T-cell (primary cell): ENCODE measurements at regions not wholly inside any gene's neighbourhood (a gene's known extent, or its start where the extent isn't known, plus 50 kb on each side); places are given as distances from the start of the nearest gene placed in this dataset.

Source experiments
- ATAC-seq, 4 experiments: fragments of 200-7000 bp in 3 of 4; fragments of 150-1000 bp in 1 of 4; cut with Tn5 transposase; replicated peaks in 1 of 4; 1 replicate in 3 of 4; 2 replicates in 1 of 4; pipeline ENCODE4 v1.10.0; 2021; ENCODE audit warnings: moderate library complexity in 3 of 4, mild to moderate bottlenecking in 2 of 4, moderate number of reproducible peaks in 1 of 4
- CTCF ChIA-PET, 2 donors: fragments of 300-600 bp; sonication (Branson Sonifier 250); formaldehyde crosslinking; loops; one replicate each; lab custom pipeline; 2022; ENCODE audit warnings: antibody characterized with exemption in 2 of 2; lab: Charles Lee
- POLR2A ChIA-PET, 2 donors: fragments of 300-600 bp; sonication (Branson Sonifier 250); formaldehyde crosslinking; loops; one replicate each; lab custom pipeline; 2022; ENCODE audit warnings: antibody characterized with exemption in 2 of 2; lab: Charles Lee
- DNase-seq, 35 experiments: peaks; one replicate each; pipeline versions ENCODE4 v3.0.0 to v3.0.0-alpha.2; 2013 to 2023
- H3K27ac ChIP-seq: one replicate; pipeline ENCODE4 v1.5.1; 2013; ENCODE audit warnings: low read length
- H3K27me3 ChIP-seq, 2 experiments: replicated peaks in 1 of 2; 1 replicate in 1 of 2; 2 replicates in 1 of 2; pipeline versions ENCODE4 v1.6.1 to v1.7.0; 2013; ENCODE audit warnings: low read length in 1 of 2, mixed read lengths in 1 of 2; ENCODE audit not compliant: control insufficient read depth in 2 of 2, insufficient read depth in 2 of 2; ENCODE audit errors: extremely low read depth in 1 of 2
- H3K36me3 ChIP-seq, 2 donors: 1 replicate in 1 of 2; 2 replicates in 1 of 2; pipeline versions ENCODE4 v1.6.1 to v1.7.0; 2013; ENCODE audit warnings: low read length in 1 of 2; ENCODE audit not compliant: control insufficient read depth in 2 of 2, insufficient read depth in 1 of 2; ENCODE audit errors: extremely low read depth in 1 of 2
- H3K4me1 ChIP-seq, 2 experiments: 1 replicate in 1 of 2; 2 replicates in 1 of 2; pipeline versions ENCODE4 v1.6.1 to v1.7.0; 2013; ENCODE audit warnings: low read length in 2 of 2, mixed read lengths in 1 of 2; ENCODE audit not compliant: insufficient read depth in 2 of 2, control insufficient read depth in 1 of 2; ENCODE audit errors: extremely low read depth in 1 of 2
- H3K4me3 ChIP-seq, 2 donors: 1 replicate in 1 of 2; 2 replicates in 1 of 2; pipeline versions ENCODE4 v1.5.1 to v1.7.0; 2013; ENCODE audit warnings: mild to moderate bottlenecking in 2 of 2, low read length in 1 of 2, moderate library complexity in 1 of 2; ENCODE audit not compliant: control insufficient read depth in 1 of 2; ENCODE audit errors: extremely low read depth in 1 of 2
- H3K9me3 ChIP-seq: 2 replicates; pipeline ENCODE4 v1.7.0; 2013
- H3K27ac Mint-ChIP-seq, 2 donors: one replicate each; pipeline ENCODE4 v1.8.0; 2020 to 2021; ENCODE audit warnings: mild to moderate bottlenecking in 2 of 2, mixed read lengths in 2 of 2
- H3K27me3 Mint-ChIP-seq, 2 donors: one replicate each; pipeline ENCODE4 v1.8.0; 2021 to 2022; ENCODE audit warnings: mixed read lengths in 2 of 2
- H3K36me3 Mint-ChIP-seq: one replicate; pipeline ENCODE4 v1.8.0; 2021; ENCODE audit warnings: mixed read lengths
- H3K4me1 Mint-ChIP-seq, 3 donors: one replicate each; pipeline ENCODE4 v1.8.0; 2020 to 2022; ENCODE audit warnings: mixed read lengths in 3 of 3, mild to moderate bottlenecking in 1 of 3
- H3K4me3 Mint-ChIP-seq, 3 donors: one replicate each; pipeline ENCODE4 v1.8.0; 2020 to 2022; ENCODE audit warnings: mild to moderate bottlenecking in 3 of 3, mixed read lengths in 3 of 3, moderate library complexity in 3 of 3
- H3K9me3 Mint-ChIP-seq, 3 donors: one replicate each; pipeline ENCODE4 v1.8.0; 2020 to 2022; ENCODE audit warnings: mixed read lengths in 3 of 3
- WGBS: methylation state at CpG from one replicate; pipeline ENCODE4 v1.1.5; 2013; ENCODE audit warnings: missing lambda C conversion rate; ENCODE audit not compliant: insufficient coverage; 5-methylcytosine and 5-hydroxymethylcytosine counted together

GRCh38 chr10:63930584-63930983 lies 409.4 kb downstream of the REEP3 start:
- Mint-ChIP-seq H3K36me3 (no peaks in the 10 kb centered on the region), H3K4me1 (no peaks in the 10 kb centered on the region), H3K9me3 (no peaks in the 10 kb centered on the region), H3K27me3 (peaks cover 4 to 6% of the 10 kb centered on the region in 2 donors), H3K4me3 (no peak overlapping the region), H3K27ac (no peak overlapping the region)
- Histone ChIP-seq H3K27ac (no peak overlapping the region), H3K4me3 (no peak overlapping the region), H3K36me3 (no peaks in the 10 kb centered on the region), H3K27me3 (peaks cover 0 to 3% of the 10 kb centered on the region in 2 experiments), H3K9me3 (no peaks in the 10 kb centered on the region), H3K4me1 (no peaks in the 10 kb centered on the region)
- ChIA-PET POLR2A (no interaction called here), CTCF (no interaction called here)
- DNase-seq (no peak), ATAC-seq (no peak)
- WGBS: 60% methylated on average over 1 of the region's 4 CpGs

DNA sequence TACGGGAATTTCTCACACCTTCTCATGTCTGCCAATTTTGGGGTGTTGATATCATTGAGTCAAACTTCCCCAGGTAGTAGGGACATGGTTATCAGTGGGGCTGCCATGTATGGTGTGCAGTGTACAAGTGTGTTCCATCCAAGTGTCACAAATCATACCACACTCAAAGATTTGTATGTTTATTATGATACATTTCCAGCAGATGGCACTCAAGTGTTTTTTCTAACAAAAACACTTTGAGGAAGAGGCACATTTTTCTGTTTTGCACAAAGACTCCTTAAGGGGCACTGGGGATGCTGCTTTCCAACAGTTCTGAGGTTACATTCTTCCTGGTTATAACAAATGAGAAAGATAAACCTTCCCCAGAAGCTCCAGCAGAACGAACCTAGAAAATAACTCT lies 414.5 kb downstream of the REEP3 start:
- H3K27ac Mint-ChIP-seq: no peak overlapping the region
- no peak for ATAC-seq
- no peaks in the 10 kb centered on the region for H3K4me1 Mint-ChIP-seq
- Histone ChIP-seq H3K9me3 (no peaks in the 10 kb centered on the region), H3K4me1 (no peaks in the 10 kb centered on the region), H3K4me3 (no peak overlapping the region), H3K36me3 (no peaks in the 10 kb centered on the region), H3K27me3 (peaks cover 2 to 5% of the 10 kb centered on the region in 2 experiments), H3K27ac (no peak overlapping the region)
- CTCF ChIA-PET: no interaction called here
- no peaks in the 10 kb centered on the region for H3K36me3 Mint-ChIP-seq
- POLR2A ChIA-PET: no interaction called here
- no peaks in the 10 kb centered on the region for H3K9me3 Mint-ChIP-seq
- no CpG with 5 or more reads among the region's 2 CpGs for WGBS
- no peak for DNase-seq
- no peak overlapping the region for H3K4me3 Mint-ChIP-seq
- H3K27me3 Mint-ChIP-seq: peaks cover 2 to 3% of the 10 kb centered on the region in 2 donors

- CTCF ChIA-PET: interaction anchor here in 1 of 2 donors (0.6 kb wide), 1 partner anchor 12 kb away, joined by 5 read pairs; no protein-coding TSS in a partner anchor
- no peaks in the 10 kb centered on the region for H3K36me3 Mint-ChIP-seq
These were observed 419.2 kb downstream of the REEP3 start for GRCh38 chr10:63940277-63940922.

DNA sequence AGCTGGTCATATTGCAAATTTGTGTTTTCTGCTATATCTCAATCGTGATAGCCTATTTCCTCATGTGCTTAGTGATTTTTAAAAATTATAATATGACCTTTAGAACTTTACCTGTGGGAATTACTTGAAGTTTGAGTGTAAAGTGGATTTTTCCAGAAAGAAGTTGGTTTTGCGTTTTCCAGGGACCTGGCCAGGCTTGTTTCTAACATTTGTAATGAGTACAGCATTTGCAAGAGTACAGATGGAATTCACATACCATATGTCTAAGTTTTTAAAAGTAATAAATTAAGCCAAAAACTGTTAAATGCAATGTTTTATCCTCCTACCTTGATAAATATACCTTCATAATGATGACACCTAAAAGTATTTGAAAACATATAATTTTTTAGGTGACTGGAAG lies 443.2 kb downstream of the REEP3 start:
- no CpG with 5 or more reads among the region's 2 CpGs for WGBS
- H3K27ac Mint-ChIP-seq: no peak overlapping the region
- Histone ChIP-seq H3K4me1 (no peaks in the 10 kb centered on the region), H3K27ac (no peak overlapping the region), H3K9me3 (no peaks in the 10 kb centered on the region), H3K36me3 (no peaks in the 10 kb centered on the region), H3K4me3 (no peak overlapping the region), H3K27me3 (no peaks in the 10 kb centered on the region)
- no peaks in the 10 kb centered on the region for H3K36me3 Mint-ChIP-seq
- H3K4me3 Mint-ChIP-seq: no peak overlapping the region
- ATAC-seq: no peak
- ChIA-PET POLR2A (no interaction called here), CTCF (no interaction called here)
- DNase-seq: no peak
- H3K4me1 Mint-ChIP-seq: no peaks in the 10 kb centered on the region
- H3K27me3 Mint-ChIP-seq: peaks cover 10 to 14% of the 10 kb centered on the region in 2 donors
- peaks cover 0 to 8% (median 0%) of the 10 kb centered on the region in 3 donors for H3K9me3 Mint-ChIP-seq

More at GRCh38 chr10:63940277-63940922, 419.2 kb downstream of the REEP3 start:
- ATAC-seq: no peak
- DNase-seq: no peak
- POLR2A ChIA-PET: no interaction called here
- Mint-ChIP-seq H3K4me3 (no peak overlapping the region), H3K4me1 (no peaks in the 10 kb centered on the region), H3K27me3 (no peaks in the 10 kb centered on the region), H3K9me3 (no peaks in the 10 kb centered on the region), H3K27ac (no peak overlapping the region)
- no peaks in the 10 kb centered on the region for H3K36me3 ChIP-seq
- H3K4me1 ChIP-seq: no peaks in the 10 kb centered on the region
- no peaks in the 10 kb centered on the region for H3K9me3 ChIP-seq
- no CpG with 5 or more reads among the region's 1 CpG for WGBS
- no peak overlapping the region for H3K4me3 ChIP-seq
- no peak overlapping the region for H3K27ac ChIP-seq
- peaks cover 2 to 5% of the 10 kb centered on the region in 2 experiments for H3K27me3 ChIP-seq

- ATAC-seq (no peak), DNase-seq (no peak)
- CTCF ChIA-PET: no interaction called here
- Histone ChIP-seq H3K36me3 (no peaks in the 10 kb centered on the region), H3K4me1 (no peaks in the 10 kb centered on the region), H3K4me3 (no peak overlapping the region), H3K27ac (no peak overlapping the region), H3K27me3 (no peaks in the 10 kb centered on the region), H3K9me3 (no peaks in the 10 kb centered on the region)
- peaks cover 0 to 12% (median 4%) of the 10 kb centered on the region in 3 donors for H3K9me3 Mint-ChIP-seq
- H3K4me3 Mint-ChIP-seq: no peak overlapping the region
- peaks cover 7 to 13% of the 10 kb centered on the region in 2 donors for H3K27me3 Mint-ChIP-seq
- no peaks in the 10 kb centered on the region for H3K4me1 Mint-ChIP-seq
- 60% methylated on average over 1 of the region's 4 CpGs for WGBS
- no peaks in the 10 kb centered on the region for H3K36me3 Mint-ChIP-seq
- H3K27ac Mint-ChIP-seq: no peak overlapping the region
- POLR2A ChIA-PET: no interaction called here
These were observed 444.6 kb downstream of the REEP3 start for GRCh38 chr10:63965846-63966245.

DNA sequence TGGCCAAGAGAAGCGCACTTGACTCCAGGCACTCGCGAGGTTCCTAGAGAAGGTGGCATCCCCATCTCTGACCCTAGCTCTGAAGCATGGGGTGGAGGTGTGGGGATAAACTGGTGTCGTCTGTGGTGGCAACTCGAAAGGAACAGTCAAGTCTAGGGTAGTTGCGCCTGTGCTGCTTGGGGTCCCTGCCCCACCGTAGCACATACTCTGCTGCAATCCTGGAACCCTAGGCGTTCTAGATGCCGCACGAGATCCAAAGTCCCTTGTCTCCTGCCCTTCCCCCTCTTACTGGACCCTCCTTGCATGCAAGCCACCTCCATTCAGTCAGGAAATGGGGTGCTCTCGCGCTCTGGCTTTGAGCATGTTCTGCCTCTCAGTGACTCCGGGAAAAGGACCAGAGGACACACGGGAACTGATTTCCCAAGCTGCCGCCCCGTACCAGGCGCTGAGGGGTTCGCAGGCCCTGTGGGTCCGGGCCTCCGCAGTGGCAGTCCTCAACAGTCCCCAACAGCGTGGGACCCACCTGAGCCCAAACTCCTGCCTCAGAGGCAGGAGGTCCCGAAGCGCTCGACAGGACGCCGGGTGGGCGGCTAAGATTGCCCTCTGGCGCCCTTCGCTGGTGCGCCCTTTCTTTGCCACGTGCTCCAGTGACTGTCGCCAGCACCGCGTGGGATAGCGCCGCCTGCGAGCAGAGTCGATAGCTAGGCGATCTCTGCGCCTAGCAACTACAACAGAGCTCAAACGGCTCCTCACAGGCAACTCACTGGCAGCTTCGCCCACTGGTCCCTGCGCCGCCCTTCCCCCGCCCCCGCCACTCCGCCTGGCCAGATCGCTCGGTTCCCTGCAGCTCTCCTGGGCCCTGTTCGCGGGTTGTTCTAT lies 452.0 kb downstream of the REEP3 start:
- Histone ChIP-seq H3K27ac (no peak overlapping the region), H3K9me3 (no peaks in the 10 kb centered on the region), H3K4me3 (no peak overlapping the region), H3K27me3 (no peaks in the 10 kb centered on the region), H3K4me1 (no peaks in the 10 kb centered on the region), H3K36me3 (no peaks in the 10 kb centered on the region)
- Mint-ChIP-seq H3K36me3 (no peaks in the 10 kb centered on the region), H3K27me3 (no peaks in the 10 kb centered on the region), H3K27ac (no peak overlapping the region), H3K4me3 (no peak overlapping the region), H3K4me1 (no peaks in the 10 kb centered on the region), H3K9me3 (peaks cover 0 to 9% (median 4%) of the 10 kb centered on the region in 3 donors)
- ChIA-PET POLR2A (no interaction called here), CTCF (interaction anchor here in 1 of 2 donors (0.6 kb wide), 1 partner anchor 23 kb away, joined by 3 read pairs; no protein-coding TSS in a partner anchor)
- ATAC-seq: no peak
- DNase-seq: no peak
- 81% methylated on average over 48 of the region's 51 CpGs for WGBS
